ENCODE measurements at regions not wholly inside any gene's neighbourhood (a gene's known extent, or its start where the extent isn't known, plus 50 kb on each side); places are given as distances from the start of the nearest gene placed in this dataset.

- DNase-seq (no peak), ATAC-seq (peak; percentile 25)
- Histone ChIP-seq H3K4me3 (no peak overlapping the region), H3K27ac (no peak overlapping the region), H3K36me3 (no peaks in the 10 kb centered on the region), H3K9me3 (no peaks in the 10 kb centered on the region), H3K4me1 (no peaks in the 10 kb centered on the region), H3K27me3 (no peaks in the 10 kb centered on the region)
- intact Hi-C loops (cut with DNase I): no loop called here
- no peak for TF ChIP-seq CTCF (IDR thresholded peaks at IDR 0.05)
Observed at GRCh38 chr11:134008634-134009071, 51.9 kb upstream of the IGSF9B start.

GRCh38 chr11:134013518-134013917 lies 55.4 kb upstream of the JAM3 start:
- DNase-seq (no peak), ATAC-seq (no peak)
- intact Hi-C loops (cut with DNase I): no loop called here
- H3K27me3 ChIP-seq: peaks cover 12% of the 10 kb centered on the region
- no peaks in the 10 kb centered on the region for H3K9me3 ChIP-seq
- H3K4me1 ChIP-seq: no peaks in the 10 kb centered on the region
- H3K4me3 ChIP-seq: no peak overlapping the region
- no peaks in the 10 kb centered on the region for H3K36me3 ChIP-seq
- no peak overlapping the region for H3K27ac ChIP-seq
- no peak for TF ChIP-seq CTCF (IDR thresholded peaks at IDR 0.05)

DNA sequence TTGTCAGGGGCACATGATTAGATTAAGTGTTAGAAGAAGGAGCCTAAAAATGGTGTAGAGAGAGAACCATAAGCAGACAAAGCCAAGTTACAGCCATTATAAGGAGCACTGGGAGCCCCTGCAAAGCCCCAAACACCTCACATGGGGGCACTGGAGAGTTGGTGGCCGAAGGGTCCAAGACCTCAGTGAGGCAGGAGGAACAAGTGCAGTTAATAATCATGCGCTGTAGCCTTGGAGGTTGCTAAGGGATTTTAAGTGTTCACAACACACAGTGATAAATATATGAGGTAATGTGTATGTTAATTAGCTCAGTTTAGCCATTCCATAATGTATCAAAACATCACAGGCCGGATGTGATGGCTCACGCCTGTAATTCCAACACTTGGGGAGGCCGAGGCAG lies 54.4 kb upstream of the JAM3 start:
- peak; percentile 6 for TF ChIP-seq CTCF (IDR thresholded peaks at IDR 0.05)
- DNase-seq (no peak), ATAC-seq (no peak)
- peaks cover 20% of the 10 kb centered on the region for H3K27me3 ChIP-seq
- H3K4me3 ChIP-seq: no peak overlapping the region
- intact Hi-C loops (cut with DNase I): no loop called here
- no peak overlapping the region for H3K27ac ChIP-seq
- H3K9me3 ChIP-seq: no peaks in the 10 kb centered on the region
- H3K4me1 ChIP-seq: no peaks in the 10 kb centered on the region
- no peaks in the 10 kb centered on the region for H3K36me3 ChIP-seq

- TF ChIP-seq CTCF (IDR thresholded peaks at IDR 0.05): no peak
- Histone ChIP-seq H3K4me1 (no peaks in the 10 kb centered on the region), H3K9me3 (no peaks in the 10 kb centered on the region), H3K36me3 (no peaks in the 10 kb centered on the region), H3K4me3 (no peak overlapping the region), H3K27me3 (peaks cover 27% of the 10 kb centered on the region), H3K27ac (no peak overlapping the region)
- DNase-seq: no peak
- no peak for ATAC-seq
- intact Hi-C loops (cut with DNase I): no loop called here
Observed at GRCh38 chr11:134015556-134015955, 53.3 kb upstream of the JAM3 start.

- no peak for TF ChIP-seq CTCF (IDR thresholded peaks at IDR 0.05)
- intact Hi-C loops (cut with DNase I): no loop called here
- no peak overlapping the region for H3K27ac ChIP-seq
- no peaks in the 10 kb centered on the region for H3K9me3 ChIP-seq
- peaks cover 39% of the 10 kb centered on the region for H3K27me3 ChIP-seq
- no peak overlapping the region for H3K4me3 ChIP-seq
- H3K4me1 ChIP-seq: no peaks in the 10 kb centered on the region
- ATAC-seq (no peak), DNase-seq (no peak)
- no peaks in the 10 kb centered on the region for H3K36me3 ChIP-seq
Observed at GRCh38 chr11:134017511-134018430, 51.1 kb upstream of the JAM3 start.
